Middle frontal gyrus (tissue), 1 donor: ENCODE measurements at regions not wholly inside any gene's neighbourhood (a gene's known extent, or its start where the extent isn't known, plus 50 kb on each side); places are given as distances from the start of the nearest gene placed in this dataset.

Experiments
- DNase-seq: peaks from one replicate; pipeline ENCODE4 v3.0.0-alpha.2; 2015; ENCODE audit warnings: low spot score; ENCODE audit errors: extremely low spot score

DNA sequence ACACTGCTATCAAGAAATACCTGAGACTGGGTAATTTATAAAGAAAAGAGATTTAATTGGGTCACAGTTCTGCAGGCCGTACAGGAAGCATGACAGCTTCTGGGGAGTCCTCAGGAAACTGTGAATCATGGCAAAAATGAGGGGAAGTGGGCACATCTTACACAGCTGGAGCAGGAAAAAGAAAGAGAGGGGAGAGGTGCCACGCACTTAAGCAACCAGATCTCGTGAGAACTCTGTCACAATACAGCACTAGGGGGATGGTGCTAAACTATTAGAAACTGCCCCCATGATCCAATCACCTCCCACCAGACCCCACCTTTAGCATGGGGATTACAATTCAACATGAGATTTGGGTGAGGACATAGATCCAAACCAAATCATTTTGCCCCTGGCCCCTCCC, 105.5 kb upstream of the CPLX2 start:
- DNase-seq = no peak

DNA sequence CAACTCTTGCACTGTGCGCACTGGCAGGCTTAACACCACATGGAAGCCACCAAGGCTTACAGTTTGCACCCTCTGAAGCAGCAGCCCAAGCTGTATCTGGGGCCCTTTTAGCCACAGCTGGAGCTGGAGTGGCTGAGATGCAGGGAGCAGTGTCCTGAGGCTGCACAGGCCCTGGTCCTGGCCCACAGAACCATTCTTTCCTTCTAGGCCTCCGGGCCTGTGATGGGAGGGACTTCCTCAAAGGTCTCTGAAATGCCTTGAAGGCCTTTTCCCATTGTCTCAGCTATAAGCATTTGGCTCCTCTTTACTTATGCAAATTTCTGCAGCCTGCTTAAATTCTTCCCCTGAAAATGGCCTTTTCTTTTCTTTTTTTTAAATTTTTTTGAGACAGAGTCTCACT, 104.4 kb upstream of the CPLX2 start:
- no peak for DNase-seq

DNA sequence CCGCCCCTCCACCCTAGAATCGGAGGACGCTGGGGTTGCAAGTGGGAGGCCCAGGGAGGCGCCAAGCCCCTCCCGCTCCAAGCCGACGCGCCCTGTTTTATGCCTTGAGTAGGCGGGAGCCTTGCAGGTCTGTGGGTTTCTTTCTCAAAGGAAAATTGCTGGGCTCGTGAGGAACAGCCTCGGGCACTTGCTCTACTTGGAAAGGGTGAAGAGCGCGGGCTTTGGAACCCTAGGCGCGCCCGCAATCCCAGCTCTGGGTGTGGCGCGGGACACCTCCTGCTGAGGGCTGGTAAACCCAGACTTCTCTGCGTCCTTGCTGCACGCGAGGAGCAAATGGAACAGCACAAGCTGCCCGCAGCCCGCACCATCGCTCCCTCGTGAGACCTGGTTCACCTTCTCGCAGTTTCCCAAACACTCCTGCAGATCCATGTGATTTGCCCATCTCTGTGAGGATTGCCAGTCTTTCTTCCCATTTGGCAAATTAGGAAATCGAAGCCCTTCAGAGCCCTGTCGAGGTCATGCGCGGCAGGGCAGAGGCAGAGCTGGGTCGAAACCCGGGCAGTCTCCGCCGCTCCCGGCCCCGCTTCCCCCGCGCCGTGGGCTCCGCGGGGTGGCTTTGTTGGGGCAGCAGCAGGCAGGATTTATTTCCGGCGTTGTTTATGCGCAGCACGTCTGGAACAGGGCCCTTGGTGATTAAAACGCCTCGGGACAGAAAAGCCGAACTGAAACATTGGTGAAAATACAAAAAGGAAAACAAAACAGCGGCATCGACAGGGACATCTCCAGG, 98.4 kb upstream of the CPLX2 start:
- DNase-seq = no peak

DNA sequence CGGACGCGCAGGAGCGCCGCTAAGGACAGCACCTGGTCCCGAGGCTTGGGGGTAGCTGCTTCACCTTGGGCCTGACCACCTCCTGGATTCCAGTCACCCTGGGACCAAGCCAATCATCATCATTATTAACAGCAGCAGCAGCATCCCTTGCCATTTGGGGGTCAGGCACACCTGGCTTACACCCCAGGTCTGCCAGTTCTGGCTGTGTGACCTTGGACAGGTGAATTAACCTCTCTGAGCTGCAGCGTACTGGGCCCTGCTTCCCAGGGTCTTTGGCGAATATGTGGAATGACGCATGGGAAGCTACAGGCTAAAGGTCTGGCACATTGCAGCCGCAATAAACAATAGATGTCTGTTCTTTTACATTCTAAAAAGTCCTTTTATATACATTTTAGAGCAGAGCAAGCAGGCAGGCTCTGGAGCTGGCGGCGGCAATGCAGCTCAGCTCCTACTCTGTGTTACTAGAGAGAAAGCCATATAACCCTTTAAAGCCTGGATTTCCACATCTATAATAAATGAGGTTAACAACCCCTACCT, 97.8 kb upstream of the CPLX2 start:
- DNase-seq = no peak

DNA sequence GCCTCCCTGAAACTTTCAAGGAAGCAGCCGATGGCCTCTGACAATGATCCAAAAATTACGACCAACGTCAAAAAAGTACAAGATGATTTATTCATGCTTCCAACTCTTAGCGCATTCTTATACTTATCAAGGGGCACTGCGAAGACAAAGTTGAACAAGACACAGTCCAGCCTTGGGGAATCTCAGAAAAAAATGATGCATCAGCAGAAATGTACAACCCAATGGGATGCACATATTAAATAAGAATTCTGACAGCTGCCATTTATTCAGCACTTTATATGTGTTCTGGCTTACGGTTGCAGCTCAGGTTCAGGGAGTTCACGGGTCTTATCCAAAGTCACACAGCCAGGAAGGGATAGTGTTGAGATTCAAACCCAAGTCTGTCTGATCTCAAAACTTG, 96.0 kb upstream of the CPLX2 start:
- no peak for DNase-seq

DNA sequence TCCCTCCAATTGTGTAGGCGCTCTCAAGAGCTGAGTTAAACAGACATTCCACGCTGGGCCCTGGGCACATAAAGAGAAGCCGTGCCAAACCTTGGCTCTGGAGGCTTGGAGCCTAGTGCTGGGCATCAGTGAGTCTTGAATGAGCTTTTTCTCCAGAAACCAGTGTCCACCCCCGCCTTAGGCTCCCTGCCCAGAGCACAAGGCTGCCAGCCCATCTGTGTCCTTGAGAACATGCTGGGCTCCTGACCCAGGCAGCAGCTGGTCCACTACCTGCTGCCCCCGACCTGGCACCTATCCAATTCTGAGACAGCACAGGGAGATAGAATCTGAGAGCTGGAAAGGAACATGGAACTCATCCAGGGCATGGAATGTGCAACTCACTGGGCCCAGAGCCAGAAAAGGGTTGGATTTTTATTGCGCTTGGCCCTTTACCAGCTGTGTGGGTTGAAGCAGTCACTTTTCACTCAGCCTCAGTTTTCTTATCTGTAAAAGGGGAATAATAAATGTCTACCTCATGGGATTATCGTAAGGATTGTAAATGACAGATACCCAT, 92.4 kb upstream of the CPLX2 start:
- peak; percentile 61 for DNase-seq

DNA sequence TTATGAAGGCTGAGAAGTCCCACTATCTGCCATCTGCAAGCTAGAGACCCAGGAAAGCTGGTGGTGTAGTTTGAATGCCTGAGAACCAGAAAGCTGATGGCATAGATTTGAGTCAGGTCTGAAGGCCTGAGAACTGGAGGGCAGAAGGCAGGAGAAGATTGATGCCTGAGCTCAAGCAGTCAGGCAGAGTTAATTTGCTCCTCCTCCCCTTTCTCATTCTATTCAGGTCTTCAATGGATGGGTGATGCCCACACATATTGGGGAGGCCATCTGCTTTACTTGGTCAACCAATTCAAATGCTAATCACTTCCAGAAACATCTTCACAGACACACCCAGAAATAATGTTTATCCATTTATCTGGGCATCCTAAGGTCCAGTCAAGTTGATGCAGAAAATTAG, 87.6 kb upstream of the CPLX2 start:
- no peak for DNase-seq

DNA sequence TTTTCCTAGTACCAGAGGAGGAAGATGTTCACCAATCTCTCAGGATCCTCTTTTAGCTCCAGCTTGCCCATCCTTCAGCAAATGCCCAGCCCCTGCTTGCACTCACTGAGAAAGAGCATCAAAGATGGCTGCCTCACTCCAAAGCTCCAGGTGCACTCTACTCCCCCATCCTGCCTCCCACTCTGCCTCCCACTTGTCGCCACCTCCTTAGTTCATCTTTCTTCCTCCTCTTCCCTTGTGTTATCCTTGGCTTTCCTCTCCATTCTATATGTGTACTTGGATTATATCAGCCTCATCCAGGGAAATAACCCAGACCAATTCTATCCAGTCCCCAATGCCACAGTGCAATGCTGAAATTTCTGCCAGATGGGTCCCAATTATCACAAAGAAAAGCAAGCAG, 87.1 kb upstream of the CPLX2 start:
- DNase-seq = no peak

DNA sequence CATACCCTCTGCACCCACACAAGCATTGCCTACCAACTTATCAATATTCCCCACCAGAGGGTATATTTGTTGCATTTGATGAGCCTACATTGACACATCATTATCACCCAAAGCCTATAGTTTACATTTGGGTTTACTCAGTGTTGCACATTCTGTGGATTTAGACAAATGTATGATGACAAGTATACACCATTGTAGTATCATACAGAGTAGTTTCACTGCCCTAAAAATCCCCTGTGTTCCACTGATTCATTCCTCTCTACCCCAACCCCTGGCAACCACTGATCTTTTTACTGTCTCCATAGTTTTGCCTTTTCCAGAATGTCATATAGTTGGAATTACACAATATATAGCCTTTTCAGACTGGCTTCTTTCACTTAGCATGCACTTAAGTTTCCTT, 85.7 kb upstream of the CPLX2 start:
- no peak for DNase-seq

DNA sequence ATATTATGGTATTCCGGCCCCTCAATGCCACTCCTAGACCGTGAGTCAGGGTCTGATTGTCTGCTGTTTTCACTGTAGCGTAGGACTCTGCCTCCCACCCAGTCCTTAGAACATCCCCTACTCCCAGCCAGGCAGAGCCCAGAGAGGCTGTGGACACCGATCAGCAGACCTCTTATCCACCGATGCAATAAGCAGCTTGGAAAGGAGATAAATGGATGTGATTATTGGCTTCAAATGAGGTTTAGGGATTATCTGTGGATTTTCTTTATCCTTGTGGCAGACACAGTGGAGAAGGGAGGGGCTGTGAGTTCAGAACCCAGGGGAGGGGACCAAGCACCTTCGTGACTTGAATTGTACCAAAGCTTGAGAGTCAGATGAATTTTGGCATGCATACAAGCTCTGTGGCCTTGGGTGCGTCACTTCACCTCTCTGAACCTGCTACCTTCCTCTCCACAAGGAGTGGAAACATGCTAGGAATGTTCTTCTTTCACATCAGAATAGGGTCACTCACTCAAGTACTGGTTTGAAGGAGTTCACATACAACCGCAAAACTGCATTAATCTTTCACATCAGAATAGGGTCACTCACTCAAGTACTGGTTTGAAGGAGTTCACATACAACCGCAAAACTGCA, 83.1 kb upstream of the CPLX2 start:
- DNase-seq = no peak

DNA sequence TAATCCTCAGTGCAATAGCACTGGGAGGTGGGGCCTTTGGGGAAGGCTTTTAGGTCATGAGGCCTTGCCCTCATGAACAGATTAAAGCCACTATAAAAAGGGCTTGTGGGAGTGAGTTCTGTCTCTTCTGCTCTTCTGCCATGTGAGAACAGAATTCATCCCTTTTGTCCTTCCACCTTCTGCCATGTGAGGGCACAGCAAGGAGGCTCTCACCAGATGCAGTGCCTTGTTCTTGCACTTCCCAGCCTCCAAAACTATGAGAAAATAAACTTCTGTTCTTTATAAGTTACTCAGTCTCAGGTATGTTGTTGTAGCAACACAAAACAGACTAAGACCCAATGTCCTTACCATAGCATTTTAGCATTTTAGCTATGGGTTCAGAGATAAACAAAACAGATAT, 81.7 kb upstream of the CPLX2 start:
- DNase-seq = no peak

DNA sequence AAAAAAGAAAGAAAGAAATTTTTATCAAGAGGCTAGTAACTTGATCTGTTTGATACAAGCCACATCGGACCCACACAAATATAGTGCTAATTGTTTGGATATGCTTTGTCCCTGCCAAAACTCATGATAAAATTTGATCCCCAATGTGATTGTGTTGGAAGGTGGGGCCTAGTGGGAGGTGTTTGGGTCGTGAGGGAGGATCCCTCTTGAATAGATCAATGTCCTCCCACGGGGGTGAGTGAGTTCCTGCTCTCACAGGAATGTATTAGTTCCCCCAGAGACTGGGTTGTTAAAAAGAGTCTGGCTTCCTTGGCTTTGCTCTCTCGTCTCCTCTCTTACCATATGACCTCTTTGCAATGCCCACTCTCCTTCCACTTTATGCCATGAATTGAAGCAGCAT, 80.6 kb upstream of the CPLX2 start:
- no peak for DNase-seq

DNA sequence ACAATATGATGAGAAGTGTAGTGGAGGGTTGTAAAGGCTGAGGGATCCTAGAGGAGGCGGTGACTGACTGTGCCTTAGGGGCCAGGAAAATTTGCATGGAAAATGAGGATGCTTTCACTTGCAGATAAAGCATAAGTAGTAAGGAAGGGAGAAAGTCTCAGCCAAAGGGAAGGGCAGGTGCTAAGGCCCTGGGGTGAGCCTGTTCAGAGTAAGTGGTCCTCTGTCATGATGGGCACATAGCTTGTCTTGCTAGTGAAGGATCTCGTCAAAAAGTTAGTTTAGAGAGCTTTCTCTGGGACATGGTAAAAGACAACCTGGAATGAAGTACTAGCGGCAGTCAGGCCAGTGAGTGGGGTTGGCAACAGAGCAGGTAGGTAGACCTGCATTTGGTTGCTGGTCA, 75.4 kb upstream of the CPLX2 start:
- no peak for DNase-seq

DNA sequence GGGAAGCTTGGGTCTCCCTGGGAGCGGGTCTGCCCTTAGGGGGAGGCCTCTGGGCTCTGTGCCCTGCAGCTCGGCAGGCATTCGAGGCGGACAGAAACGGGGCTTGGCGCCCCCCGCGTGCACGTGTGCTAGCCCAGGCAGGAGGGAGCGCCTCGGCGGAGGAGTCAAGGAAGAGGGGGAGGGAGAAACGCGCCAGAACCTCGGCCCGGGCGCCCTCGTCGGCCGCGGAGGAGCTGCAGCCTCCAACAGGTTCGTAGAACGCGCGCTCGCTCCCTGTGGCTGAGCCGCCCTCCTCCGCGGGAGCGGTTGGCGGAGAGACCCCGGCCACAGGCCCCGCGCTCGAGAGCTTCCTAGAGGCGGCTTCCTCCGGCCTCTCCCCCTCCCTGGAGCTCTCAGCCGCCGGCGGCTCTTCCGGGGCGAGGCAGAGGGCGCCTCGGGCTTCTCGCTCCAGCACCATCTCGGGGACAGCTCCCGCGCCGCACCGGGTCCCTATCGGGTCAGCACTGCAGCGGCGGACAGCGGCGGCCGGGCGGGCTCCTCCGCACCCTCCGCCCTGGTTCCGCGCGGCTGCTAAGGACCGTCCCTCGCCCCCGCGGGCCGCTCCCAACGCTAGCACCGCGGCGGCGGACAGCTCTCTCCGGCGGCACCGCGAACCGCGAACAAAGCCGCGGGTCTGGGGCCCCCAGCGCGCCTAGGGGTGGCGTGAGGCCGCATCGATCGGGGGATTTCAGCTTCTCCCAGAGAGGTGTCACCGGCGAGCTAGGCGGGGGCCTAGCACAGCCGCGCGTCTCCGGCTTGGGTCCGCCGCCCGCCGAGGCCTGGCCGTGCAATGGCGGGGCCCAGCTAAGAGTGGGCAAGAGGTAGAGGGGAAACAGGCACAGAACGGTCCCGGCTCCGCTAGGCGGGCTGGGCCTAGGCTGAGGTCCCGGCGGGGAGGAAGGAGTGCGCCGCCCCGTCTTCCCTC, 74.6 kb upstream of the CPLX2 start:
- no peak for DNase-seq

DNA sequence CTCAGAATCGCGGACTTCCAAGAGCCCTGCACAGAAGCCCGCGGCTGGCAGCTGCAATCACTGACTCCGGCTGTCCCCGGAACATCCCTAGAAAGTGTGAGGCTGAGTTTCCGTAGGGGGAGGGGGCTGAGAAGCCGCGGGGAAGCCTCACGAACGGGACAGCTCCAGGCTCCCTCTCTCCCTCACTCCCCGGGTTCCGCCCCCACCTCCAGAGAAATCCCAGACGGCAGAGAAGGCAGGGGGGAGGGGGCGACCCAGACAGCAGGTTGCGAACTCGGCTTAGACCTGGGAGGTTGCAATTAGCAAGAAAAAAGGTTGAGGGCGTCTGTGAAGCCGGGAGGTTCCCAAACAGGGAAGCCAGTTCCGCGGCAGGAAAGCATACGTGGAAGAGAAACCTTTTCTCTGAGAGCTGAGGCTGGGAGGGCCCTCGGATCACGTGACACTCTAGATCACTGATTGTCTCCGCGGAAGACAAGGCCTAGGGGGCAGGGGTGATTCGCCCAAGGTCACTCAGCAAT, 73.8 kb upstream of the CPLX2 start:
- no peak for DNase-seq

DNA sequence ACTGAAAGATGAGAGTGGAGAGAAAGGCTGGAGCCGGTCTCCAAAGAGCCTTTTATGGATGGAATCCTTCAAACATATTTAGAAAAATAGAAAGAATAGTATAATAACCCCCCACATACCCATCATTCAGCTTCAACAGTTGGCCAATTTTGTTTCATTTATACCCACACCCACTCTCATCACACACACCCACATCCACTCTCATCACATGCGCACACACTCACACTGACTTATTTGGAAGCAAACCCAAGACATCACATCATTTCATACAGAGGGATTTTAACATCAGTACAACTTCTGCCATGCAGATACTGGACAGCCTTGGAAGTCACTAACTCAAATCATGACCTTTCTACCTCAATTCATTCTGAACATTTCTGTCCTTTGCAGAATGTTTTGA, 72.8 kb upstream of the CPLX2 start:
- no peak for DNase-seq

DNA sequence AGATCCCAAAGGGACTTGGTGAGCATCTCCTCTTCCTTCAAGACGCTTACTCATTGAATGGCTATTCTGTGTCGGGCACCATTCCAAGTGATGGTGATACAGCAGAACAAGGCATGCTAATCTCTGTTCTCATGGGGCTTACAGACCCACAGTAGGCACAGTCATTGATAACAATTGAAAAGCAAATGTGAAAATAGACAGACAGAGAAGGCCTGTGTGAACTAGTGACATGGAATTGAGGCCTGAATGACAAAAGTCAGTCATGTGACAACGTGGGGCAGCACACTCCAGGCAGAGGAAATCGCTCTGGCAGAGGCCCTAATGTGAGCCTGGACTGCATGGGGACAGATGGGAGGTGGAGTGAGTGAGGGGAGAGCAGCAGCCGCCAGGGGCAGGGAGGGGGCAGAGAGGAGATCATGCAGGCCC, 70.7 kb upstream of the CPLX2 start:
- DNase-seq = no peak

DNA sequence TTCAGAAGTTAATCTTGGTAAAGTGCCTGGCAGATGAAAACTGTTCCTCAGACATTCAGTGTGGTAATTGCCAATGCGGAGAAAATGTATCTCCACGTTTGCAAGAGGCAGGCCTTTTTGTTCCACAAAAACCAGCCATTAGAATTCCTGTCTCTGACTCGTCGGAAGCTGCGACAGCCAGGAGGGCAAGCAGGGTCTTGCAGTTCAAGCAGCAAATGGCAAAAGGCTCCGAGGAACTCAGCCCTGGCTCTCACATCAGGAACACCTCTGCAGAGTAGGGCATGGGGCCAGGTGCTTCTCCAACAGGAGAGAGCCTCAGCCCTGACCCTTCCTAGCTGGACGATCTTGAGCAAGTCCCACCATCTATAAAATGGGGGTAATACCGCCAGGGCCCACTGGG, 69.0 kb upstream of the CPLX2 start:
- DNase-seq = no peak

DNA sequence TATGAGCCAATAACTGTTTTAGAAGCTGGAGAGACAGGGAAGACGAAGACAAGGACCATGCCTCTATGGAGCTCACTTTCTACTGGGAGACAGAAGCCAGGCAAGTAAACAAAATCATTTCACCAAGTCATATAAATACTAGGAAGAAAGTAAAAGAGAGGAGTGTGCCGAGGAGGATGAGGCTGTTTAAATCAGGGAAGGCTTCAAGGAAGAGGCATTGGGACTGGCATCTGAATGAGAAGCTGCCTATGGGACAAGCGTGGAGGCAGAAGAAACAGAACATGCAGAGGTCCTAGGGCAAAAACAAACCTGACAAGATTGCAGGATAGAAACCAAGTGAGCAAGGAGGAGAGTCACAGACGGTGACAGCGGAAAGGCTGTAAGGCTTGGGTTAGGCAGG, 68.1 kb upstream of the CPLX2 start:
- no peak for DNase-seq

DNA sequence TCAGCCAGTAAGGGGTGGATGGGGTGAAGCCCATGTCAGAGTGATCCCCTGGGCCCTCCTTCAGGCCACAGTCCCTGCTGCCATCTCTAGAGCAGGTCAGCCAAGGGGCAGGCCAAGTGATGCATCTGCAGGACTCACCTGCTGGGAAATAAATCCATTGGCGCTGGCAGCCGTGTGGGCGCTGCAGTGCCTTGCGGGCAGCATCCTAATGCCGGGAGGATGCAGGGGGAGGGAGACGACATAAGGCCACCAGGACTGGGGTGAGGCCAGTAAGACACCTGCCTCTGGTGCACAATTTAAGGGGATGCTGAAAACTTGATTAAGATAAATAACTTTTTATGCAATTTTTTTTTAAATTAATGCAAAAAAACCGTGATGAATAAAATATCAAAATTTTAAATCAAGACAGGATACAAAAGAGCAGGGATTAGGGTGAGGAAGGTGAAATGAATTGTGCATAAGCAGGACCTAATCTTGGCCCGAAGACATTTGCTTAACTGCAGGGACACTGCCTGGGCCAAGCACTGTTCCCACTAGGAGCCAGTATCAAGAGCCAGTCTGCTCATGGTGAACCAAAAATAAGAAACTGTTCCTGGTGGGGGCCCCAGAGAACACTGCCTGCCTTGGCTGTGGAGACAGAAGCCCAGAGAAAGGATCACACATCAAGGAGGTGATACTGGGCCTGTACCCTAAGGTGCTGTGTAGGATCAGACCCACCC, 67.5 kb upstream of the CPLX2 start:
- no peak for DNase-seq
